Liver (tissue), 8 donors: ENCODE measurements at regions not wholly inside any gene's neighbourhood (a gene's known extent, or its start where the extent isn't known, plus 50 kb on each side); places are given as distances from the start of the nearest gene placed in this dataset.

Source experiments
- DNase-seq: peaks from one replicate; pipeline ENCODE4 v3.0.0-alpha.2; 2017; ENCODE audit warnings: low spot score
- H3K27ac ChIP-seq, 2 donors: one replicate each; pipeline ENCODE4 v1.7.0; 2013; ENCODE audit warnings: inconsistent platforms in 2 of 2, low read length in 2 of 2, control low read depth in 1 of 2, low read depth in 1 of 2, mild to moderate bottlenecking in 1 of 2
- H3K27me3 ChIP-seq, 4 donors: one replicate each; pipeline versions ENCODE4 v1.6.1 to v1.7.0; 2013; ENCODE audit warnings: low read length in 3 of 4, inconsistent platforms in 1 of 4, mild to moderate bottlenecking in 1 of 4, moderate library complexity in 1 of 4; ENCODE audit not compliant: control insufficient read depth in 4 of 4, insufficient read depth in 4 of 4
- H3K36me3 ChIP-seq, 4 donors: one replicate each; pipeline versions ENCODE4 v1.6.1 to v1.7.0; 2013; ENCODE audit warnings: low read length in 3 of 4, mild to moderate bottlenecking in 3 of 4, low read depth in 1 of 4, moderate library complexity in 1 of 4; ENCODE audit not compliant: control insufficient read depth in 4 of 4, insufficient read depth in 3 of 4
- H3K4me1 ChIP-seq, 4 donors: one replicate each; pipeline versions ENCODE4 v1.6.1 to v1.7.0; 2013; ENCODE audit warnings: low read length in 3 of 4, mild to moderate bottlenecking in 3 of 4, moderate library complexity in 1 of 4; ENCODE audit not compliant: control insufficient read depth in 4 of 4, insufficient read depth in 4 of 4
- H3K4me3 ChIP-seq, 3 donors: one replicate each; pipeline versions ENCODE4 v1.6.1 to v1.7.0; 2013; ENCODE audit warnings: low read length in 3 of 3, control low read depth in 1 of 3, low read depth in 1 of 3, mild to moderate bottlenecking in 1 of 3
- H3K9ac ChIP-seq, 2 donors: one replicate each; pipeline ENCODE4 v1.7.0; 2013; ENCODE audit warnings: low read length in 2 of 2, mild to moderate bottlenecking in 2 of 2, moderate library complexity in 2 of 2, control low read depth in 1 of 2, low read depth in 1 of 2
- H3K9me3 ChIP-seq, 4 donors: one replicate each; pipeline versions ENCODE4 v1.6.1 to v1.7.0; 2013; ENCODE audit warnings: low read length in 3 of 4; ENCODE audit not compliant: control insufficient read depth in 4 of 4
- ATF3 ChIP-seq: IDR thresholded peaks from 2 replicates; pipeline ENCODE4 v1.6.1; 2016; ENCODE audit warnings: antibody characterized with exemption
- CTCF ChIP-seq: fragments of 150-350 bp; IDR thresholded peaks from 2 replicates; pipeline ENCODE4 v1.5.1; 2017; ENCODE audit warnings: improper control_type of control experiment, low read depth, low read length; ENCODE audit not compliant: missing input control
- EGR1 ChIP-seq, 2 donors: IDR thresholded peaks; 2 replicates each; pipeline ENCODE4 v1.6.1; 2016 to 2018; ENCODE audit warnings: antibody characterized with exemption in 2 of 2, low read depth in 2 of 2
- FOXA1 ChIP-seq: IDR thresholded peaks from 2 replicates; pipeline ENCODE4 v1.6.1; 2016; ENCODE audit warnings: antibody characterized with exemption
- FOXA2 ChIP-seq: IDR thresholded peaks from 2 replicates; pipeline ENCODE4 v1.6.1; 2016; ENCODE audit warnings: antibody characterized with exemption
- GABPA ChIP-seq, 2 donors: IDR thresholded peaks in 1 of 2; conservative IDR thresholded peaks in 1 of 2; 2 replicates each; pipeline ENCODE4 v1.6.1; 2016; ENCODE audit warnings: antibody characterized with exemption in 2 of 2, mild to moderate bottlenecking in 1 of 2, moderate library complexity in 1 of 2
- HNF4A ChIP-seq, 2 donors: conservative IDR thresholded peaks; 2 replicates each; pipeline ENCODE4 v1.6.1; 2016; ENCODE audit warnings: antibody characterized with exemption in 2 of 2, mild to moderate bottlenecking in 2 of 2
- HNF4G ChIP-seq: IDR thresholded peaks from 2 replicates; pipeline ENCODE4 v1.6.1; 2016; ENCODE audit warnings: antibody characterized with exemption
- JUND ChIP-seq, 2 donors: IDR thresholded peaks; 2 replicates each; pipeline ENCODE4 v1.6.1; 2016; ENCODE audit warnings: antibody characterized with exemption in 2 of 2
- MAX ChIP-seq: IDR thresholded peaks from 2 replicates; pipeline ENCODE4 v1.6.1; 2016; ENCODE audit warnings: antibody characterized with exemption
- NR2F2 ChIP-seq: IDR thresholded peaks from 2 replicates; pipeline ENCODE4 v1.6.1; 2016; ENCODE audit warnings: antibody characterized with exemption
- RAD21 ChIP-seq, 2 donors: IDR thresholded peaks; 2 replicates each; pipeline ENCODE4 v1.6.1; 2016; ENCODE audit warnings: antibody characterized with exemption in 2 of 2, mild to moderate bottlenecking in 2 of 2
- REST ChIP-seq: IDR thresholded peaks from 2 replicates; pipeline ENCODE4 v1.6.1; 2016; ENCODE audit warnings: antibody characterized with exemption, mild to moderate bottlenecking
- RXRA ChIP-seq, 2 donors: IDR thresholded peaks; 2 replicates each; pipeline ENCODE4 v1.6.1; 2017 to 2018; ENCODE audit warnings: antibody characterized with exemption in 2 of 2, mild to moderate bottlenecking in 1 of 2
- SP1 ChIP-seq: IDR thresholded peaks from 2 replicates; pipeline ENCODE4 v1.6.1; 2018; ENCODE audit warnings: antibody characterized with exemption, mild to moderate bottlenecking
- TAF1 ChIP-seq: conservative IDR thresholded peaks from 2 replicates; pipeline ENCODE4 v1.6.1; 2016; ENCODE audit warnings: antibody characterized with exemption, mild to moderate bottlenecking
- YY1 ChIP-seq: IDR thresholded peaks from 2 replicates; pipeline ENCODE4 v1.6.1; 2016; ENCODE audit warnings: antibody characterized with exemption, mild to moderate bottlenecking
- ZBTB33 ChIP-seq: IDR thresholded peaks from 2 replicates; pipeline ENCODE4 v1.6.1; 2016; ENCODE audit warnings: antibody characterized with exemption
- WGBS: extraction: QIAGEN DNeasy Blood & Tissue Kit; methylation state at CpG from one replicate; pipeline ENCODE4 v1.1.7; 2013; 5-methylcytosine and 5-hydroxymethylcytosine counted together
- donor health status: healthy.
- donor health status: healthy.
- donor health status: healthy.
- donor health status: healthy.
- donor health status: healthy.

GRCh38 chr9:36734737-36735136, 162.0 kb downstream of the MELK start (continued):
- no peak for TF ChIP-seq ATF3
- TF ChIP-seq YY1: no peak
- TF ChIP-seq MAX: no peak
- TF ChIP-seq SP1: no peak
- no peak for TF ChIP-seq HNF4G

- peaks cover 0 to 12% (median 0%) of the 10 kb centered on the region in 4 donors for H3K27me3 ChIP-seq
- no peak overlapping the region for H3K4me3 ChIP-seq
Measured at GRCh38 chr9:36736648-36737047, 164.0 kb downstream of the MELK start.

More at GRCh38 chr9:36736648-36737047, 164.0 kb downstream of the MELK start:
- DNase-seq: no peak
- H3K27ac ChIP-seq: no peak overlapping the region
- no peak for TF ChIP-seq REST
- no peak for TF ChIP-seq ZBTB33
- TF ChIP-seq HNF4G: no peak
- TF ChIP-seq EGR1 (IDR thresholded peaks at IDR 0.05; ENCODE audit: low read depth in 2 of 2): no peak
- no peak for TF ChIP-seq NR2F2
- TF ChIP-seq RAD21 (IDR thresholded peaks at IDR 0.05): no peak
- no peak for TF ChIP-seq JUND (IDR thresholded peaks at IDR 0.05)
- no peak for TF ChIP-seq FOXA1
- TF ChIP-seq RXRA (IDR thresholded peaks at IDR 0.05): no peak
- TF ChIP-seq HNF4A (conservative IDR thresholded peaks at IDR 0.05): no peak
- no peak for TF ChIP-seq ATF3
- TF ChIP-seq YY1: no peak
- TF ChIP-seq GABPA (IDR thresholded peaks at IDR 0.05 in 1 of 2, conservative IDR thresholded peaks at IDR 0.05 in 1 of 2): no peak
- no peak for TF ChIP-seq CTCF
- TF ChIP-seq FOXA2: no peak
- TF ChIP-seq TAF1: no peak
- no peak for TF ChIP-seq MAX
- H3K9me3 ChIP-seq: no peaks in the 10 kb centered on the region
- H3K4me1 ChIP-seq: no peaks in the 10 kb centered on the region
- H3K36me3 ChIP-seq: no peaks in the 10 kb centered on the region
- 76% methylated on average over 5 of the region's 5 CpGs for WGBS
- no peak overlapping the region for H3K9ac ChIP-seq
